LNCAP (cell line): ENCODE measurements at regions not wholly inside any gene's neighbourhood (a gene's known extent, or its start where the extent isn't known, plus 50 kb on each side); places are given as distances from the start of the nearest gene placed in this dataset.

Source experiments
- TF ChIP-seq, protein P1 (sequence below): fragments of 450-650 bp; IDR thresholded peaks from 2 replicates; pipeline ENCODE4 v1.5.1; 2017; ENCODE audit warnings: mild to moderate bottlenecking

DNA sequence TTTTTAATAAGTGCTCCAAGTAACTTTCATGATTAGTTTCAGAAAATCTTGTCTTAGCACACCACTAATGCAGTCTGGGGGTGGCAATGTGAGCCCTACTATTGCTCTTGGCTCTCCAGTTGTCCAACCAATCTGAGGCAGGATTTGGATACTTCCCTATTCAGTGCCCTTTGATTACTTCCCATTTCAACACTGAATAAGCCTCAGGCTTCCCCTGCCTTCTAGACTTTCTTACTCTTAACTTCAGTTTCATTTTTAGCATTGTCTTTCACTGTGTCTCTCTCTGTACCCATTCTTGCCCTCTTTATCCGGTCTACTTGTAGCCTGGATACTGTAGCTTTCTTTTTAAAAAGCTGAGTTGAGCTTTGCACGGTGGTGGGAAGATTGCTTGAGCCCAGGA is 186.1 kb downstream of the C9orf152 start:
- TF ChIP-seq, protein P1, sequence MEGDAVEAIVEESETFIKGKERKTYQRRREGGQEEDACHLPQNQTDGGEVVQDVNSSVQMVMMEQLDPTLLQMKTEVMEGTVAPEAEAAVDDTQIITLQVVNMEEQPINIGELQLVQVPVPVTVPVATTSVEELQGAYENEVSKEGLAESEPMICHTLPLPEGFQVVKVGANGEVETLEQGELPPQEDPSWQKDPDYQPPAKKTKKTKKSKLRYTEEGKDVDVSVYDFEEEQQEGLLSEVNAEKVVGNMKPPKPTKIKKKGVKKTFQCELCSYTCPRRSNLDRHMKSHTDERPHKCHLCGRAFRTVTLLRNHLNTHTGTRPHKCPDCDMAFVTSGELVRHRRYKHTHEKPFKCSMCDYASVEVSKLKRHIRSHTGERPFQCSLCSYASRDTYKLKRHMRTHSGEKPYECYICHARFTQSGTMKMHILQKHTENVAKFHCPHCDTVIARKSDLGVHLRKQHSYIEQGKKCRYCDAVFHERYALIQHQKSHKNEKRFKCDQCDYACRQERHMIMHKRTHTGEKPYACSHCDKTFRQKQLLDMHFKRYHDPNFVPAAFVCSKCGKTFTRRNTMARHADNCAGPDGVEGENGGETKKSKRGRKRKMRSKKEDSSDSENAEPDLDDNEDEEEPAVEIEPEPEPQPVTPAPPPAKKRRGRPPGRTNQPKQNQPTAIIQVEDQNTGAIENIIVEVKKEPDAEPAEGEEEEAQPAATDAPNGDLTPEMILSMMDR, result no peak

DNA sequence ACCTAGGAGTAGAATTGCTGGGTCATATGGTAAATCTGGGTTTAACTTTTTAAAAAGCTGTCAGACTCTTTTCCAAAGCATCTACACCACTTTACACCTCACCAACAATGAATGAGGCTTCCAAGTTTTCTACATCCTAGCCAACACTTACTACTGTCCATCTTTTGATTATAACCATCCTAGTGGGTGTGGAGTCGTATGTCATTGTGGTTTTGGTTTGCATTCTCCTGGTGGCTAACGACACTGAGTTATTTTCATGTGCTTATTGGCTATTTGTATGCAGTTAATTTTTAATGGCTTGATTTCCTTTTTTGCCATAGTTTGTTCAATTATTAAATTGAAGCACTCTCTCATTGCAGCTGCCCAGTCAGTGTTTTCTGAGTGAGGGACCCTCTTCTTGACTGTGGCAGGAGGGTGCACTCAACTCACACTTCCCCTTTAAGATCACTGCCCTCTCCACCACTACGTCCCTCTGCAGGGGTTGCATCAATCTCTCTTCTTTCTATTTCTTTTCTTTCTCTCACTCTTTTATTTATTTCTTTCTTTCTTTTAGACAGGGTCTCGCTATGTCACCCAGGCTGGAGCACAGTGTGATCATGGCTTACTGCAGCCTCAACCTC is 182.3 kb downstream of the C9orf152 start:
- TF ChIP-seq, protein P1, result no peak

DNA sequence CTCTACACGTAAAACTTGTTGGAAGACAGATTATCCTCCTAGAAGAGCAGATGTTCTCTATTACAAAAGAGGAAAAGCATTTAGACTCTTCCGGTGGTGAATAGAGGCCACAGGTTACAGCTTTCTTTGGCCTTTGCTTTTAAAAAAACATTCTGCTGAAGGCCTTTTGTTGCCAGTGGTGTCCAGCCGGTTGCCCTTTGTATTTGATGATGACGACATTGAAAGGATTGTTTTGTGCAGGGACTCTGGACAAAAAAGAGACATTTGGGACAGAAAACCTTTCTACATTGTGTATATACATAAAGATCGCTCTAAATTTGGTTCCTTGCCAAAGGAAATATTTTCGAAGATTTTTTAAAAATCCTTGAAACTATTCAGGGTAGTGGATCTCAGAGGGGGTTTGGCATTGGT is 180.3 kb downstream of the C9orf152 start:
- TF ChIP-seq, protein P1, result no peak

DNA sequence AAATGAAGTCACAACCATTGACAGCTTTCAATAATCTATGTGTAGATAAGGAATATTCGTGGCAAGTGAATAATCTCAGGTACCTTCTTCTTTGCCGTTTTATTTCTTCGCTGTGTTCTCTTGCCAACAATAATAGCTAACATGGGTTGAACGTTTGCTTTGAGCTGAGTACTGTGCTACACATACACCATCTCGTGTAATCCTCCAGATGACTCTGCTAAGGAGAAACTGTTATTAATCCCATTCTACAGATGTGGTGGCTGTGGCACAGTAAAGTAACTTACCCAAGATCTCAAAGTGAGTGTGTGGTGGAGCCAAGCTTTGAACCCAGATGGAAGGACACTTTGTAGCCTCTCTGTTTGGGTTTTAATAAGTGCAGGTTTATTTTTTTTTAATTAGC is 179.7 kb downstream of the C9orf152 start:
- TF ChIP-seq, protein P1, result no peak

DNA sequence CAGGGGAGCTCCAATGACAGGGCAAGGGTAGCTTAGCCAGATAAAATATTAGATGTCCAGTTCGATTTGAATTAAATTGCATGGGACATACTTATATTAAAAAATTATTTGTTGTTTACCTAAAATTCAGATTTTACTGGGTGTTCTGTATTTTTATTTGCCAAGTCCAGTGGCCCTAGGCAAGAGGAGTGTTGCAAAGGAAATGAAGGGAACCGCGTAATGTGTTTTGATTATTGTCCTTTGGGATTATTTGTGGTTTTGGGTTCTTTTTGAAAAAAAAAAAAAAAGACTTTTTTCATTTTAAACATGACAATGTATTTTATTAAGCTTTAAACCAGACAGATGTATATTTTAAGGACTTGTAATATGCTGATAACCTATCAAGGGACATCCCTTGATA is 179.3 kb downstream of the C9orf152 start:
- TF ChIP-seq, protein P1, result no peak

DNA sequence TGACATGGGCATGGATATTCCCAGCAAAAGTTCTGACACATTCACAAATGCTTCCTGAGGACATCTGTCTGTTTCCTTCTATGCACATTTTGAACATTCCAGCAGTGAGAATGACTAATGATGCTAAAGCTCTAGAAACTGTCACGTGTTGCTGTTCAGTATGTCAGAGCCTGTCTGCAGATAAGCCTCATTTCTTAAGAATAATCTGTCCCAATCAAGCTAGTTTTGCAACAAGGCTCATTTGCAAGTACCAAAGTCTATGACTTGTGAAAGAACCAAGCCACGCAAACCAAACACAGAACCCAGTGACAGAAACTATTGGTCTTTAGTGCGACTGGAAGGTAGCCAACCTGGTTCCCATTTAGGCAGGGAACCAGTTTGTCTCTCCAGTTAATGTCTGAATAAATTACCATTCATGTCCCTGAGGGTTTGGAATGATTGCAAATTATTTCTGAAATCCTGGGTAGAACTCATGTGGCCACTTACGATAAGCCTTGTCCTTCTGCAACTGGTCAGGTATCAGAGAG is 178.5 kb downstream of the C9orf152 start:
- TF ChIP-seq, protein P1, result no peak

DNA sequence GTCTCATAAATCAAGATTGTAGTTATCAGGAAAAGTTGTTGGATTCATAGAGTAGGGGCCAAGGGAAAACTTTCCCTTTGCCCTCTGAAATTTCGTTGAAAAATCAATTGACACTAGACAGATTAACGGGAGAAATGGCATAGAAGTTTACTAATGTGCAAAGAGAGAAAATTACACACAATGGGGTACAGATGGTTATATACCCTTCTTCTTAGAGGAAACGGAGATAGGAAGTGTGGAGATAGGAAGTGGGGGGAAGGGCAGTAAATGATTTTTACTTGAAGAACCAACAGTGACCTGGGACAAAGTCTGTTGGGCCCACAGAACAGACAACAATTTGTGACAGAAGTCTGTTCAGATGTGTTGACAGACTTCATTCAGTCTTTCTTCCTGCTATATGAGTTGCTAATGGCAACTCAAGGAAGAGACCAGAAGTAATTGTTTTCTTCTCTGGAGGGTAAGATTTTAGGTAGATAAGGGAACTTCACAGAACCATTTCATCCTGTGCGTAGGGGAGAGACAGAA is 177.9 kb downstream of the C9orf152 start:
- TF ChIP-seq, protein P1, result no peak
